Skin of body (tissue), 1 donor: ENCODE measurements at regions not wholly inside any gene's neighbourhood (a gene's known extent, or its start where the extent isn't known, plus 50 kb on each side); places are given as distances from the start of the nearest gene placed in this dataset.

ENCODE experiments used
- DNase-seq: peaks from one replicate; lab custom pipeline; 2025; lab: John Stamatoyannopoulos, UW

- DNase-seq = no peak
Measured at GRCh38 chr2:125855204-125855603, 800.8 kb upstream of the GYPC start.

GRCh38 chr2:125857971-125858794 lies 797.8 kb upstream of the GYPC start:
- DNase-seq = no peak

DNA sequence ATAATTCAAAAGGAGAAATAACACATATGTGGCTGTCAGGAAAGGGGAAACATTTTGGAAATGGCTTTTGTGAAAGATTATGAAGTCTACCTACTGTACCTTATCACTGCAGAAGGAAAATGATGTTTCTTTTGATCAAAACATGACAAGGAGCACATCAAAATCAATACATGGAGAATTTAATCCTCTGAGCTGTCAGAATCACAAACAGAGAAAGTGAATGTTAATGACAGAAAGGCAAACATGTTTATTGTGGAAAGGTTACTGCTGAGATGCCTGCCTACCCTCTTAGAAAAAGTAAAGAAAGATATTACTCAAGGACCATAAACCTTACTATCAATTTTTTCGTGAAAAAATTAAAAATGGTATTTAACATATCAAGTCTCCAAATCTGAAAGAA lies 794.5 kb upstream of the GYPC start:
- no peak for DNase-seq

- no peak for DNase-seq
Measured at GRCh38 chr2:125867908-125868307, 788.0 kb upstream of the GYPC start.

- no peak for DNase-seq
Measured at GRCh38 chr2:125870264-125870663, 785.7 kb upstream of the GYPC start.

DNA sequence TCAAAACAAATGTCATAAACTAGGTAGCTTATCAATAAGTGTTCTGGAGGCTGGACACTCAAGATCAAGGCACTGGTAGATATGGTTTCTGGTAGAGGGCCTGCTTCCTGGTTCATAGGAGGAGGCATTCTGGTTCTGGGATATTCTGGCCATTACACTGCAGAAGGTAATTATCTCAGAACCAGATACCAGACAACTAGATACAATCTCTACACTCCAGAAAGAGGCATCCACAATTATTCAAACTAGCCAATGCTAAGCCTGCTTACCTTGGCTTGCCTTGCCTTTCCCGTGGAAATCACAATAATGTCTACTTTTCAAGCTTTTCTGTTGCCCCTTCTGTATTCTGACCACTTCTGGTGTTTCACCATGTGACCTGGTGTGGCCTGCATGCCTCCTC lies 785.2 kb upstream of the GYPC start:
- DNase-seq = no peak

DNA sequence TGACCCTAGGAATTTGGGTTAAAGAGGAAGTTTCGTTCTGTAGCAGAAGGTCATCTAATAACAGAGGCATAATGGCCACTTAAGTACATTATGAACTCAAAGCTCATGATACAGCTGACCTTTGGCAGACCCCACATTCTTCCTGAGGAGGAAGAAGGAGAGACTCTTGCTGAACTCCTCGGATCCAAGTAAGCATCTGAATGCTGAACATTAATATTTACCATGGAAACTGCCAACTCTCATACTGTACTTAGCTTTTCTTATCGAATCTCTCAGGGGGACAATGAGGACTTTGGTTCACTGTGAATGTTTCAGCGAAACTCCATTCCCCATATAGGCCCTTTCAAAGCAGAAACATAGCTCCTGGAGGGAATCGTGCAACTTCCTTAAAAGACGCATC lies 781.4 kb upstream of the GYPC start:
- no peak for DNase-seq

DNA sequence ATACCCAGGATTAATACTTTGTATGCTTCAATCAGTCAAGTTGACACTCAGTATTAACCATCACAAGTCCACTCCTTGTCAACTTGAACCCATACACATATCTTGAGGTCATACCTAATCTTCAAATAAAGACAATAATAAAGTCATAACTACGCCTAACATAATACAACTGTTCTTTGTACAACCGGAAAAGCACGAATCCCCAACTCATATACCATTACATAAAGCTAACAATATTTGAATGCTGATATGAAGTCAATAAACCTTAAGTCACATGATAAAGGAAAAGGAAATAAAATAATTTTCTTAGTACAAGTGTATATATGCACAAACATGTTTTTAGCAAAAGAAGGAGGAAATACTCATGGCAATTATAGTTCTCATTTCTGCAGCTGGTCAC lies 770.6 kb upstream of the GYPC start:
- DNase-seq = no peak

- no peak for DNase-seq
Measured at GRCh38 chr2:125886153-125886552, 769.8 kb upstream of the GYPC start.

DNA sequence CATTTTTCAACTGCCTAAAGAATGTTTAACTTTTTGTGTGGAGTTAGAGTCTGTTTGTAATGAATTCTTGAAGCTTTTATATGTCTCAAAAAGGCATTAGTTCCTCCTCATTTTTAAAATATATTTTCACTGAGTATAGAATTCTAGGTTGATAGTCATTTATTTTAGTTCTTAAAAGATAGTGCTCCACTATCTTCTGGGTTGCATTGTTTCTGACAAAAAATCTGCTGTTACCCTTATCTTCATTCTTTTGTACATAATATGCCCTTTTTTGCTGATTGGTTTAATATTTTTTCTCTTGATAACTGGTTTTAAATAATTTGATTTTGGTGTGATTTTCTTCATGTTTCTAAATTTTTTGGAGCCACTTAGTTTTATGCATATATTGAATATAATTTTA lies 754.7 kb upstream of the GYPC start:
- no peak for DNase-seq

DNA sequence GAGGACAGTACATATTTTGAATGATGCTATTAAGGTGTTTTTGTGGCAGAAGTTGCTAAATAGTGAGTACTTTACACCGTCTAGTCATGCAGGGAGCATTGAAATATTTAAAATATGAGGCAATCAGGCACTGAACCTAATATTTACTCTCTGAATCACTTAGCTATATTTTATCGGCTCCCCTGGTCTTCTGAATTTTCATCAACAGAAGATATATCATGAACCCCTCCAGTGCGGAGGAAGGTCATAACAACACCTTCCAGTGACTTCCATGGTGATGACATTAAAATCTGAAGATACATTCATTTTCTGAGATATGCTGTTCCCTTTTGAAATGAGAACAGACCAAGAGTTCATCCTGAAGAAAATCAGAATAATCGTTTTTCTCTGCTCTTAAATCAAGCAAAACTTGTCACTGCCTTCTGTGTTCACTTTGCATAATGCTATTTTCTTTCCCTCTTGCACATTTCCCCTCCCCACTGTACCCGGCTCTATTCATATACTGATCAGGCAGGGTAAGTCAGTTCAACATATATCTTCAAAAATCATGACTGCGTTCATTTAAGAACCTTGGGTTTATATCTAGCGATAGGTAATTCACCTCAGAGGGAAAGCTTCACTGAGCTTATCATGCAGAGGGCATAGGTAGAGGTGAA lies 729.9 kb upstream of the GYPC start:
- DNase-seq = no peak

DNA sequence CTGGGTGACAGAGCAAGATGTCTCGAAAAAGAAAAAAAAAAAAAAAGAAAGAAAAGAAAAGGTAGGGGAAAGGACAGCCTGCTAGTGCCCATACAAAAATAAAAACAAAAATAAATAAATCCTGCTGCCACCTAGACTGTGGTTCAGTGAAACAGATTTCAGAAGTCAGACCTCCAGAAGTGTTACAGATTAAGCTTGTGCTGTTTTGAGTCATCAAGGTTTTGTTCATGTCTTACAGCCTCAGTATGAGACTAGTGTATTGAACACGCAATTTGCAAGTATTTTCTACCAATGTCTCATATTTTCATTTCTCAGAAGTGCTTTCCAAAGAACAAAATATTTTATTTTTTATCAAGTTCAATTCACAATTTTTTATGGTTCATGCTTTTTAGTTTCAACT lies 720.4 kb upstream of the GYPC start:
- DNase-seq = no peak

- DNase-seq = no peak
Measured at GRCh38 chr2:125942585-125943424, 713.2 kb upstream of the GYPC start.

DNA sequence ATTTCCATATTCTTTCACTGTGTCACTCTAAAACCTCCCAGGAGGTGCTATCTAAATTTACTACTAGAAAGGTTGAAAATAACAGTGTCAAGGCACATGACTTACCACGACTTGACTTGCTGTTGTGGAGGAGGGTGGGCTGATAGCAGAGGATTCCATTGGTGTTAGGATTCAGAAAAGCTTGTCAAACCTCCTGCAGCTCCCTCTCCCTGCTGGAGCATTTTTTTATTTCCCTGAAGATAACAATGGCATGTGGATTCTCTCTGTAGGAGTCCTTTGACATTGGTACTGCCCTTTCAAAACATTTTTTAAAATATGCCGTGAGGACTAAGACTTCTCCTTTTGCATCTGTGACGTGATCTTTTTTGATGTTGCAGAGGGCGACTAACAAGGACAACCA lies 696.9 kb upstream of the GYPC start:
- no peak for DNase-seq

- no peak for DNase-seq
Measured at GRCh38 chr2:125961739-125962138, 694.2 kb upstream of the GYPC start.

DNA sequence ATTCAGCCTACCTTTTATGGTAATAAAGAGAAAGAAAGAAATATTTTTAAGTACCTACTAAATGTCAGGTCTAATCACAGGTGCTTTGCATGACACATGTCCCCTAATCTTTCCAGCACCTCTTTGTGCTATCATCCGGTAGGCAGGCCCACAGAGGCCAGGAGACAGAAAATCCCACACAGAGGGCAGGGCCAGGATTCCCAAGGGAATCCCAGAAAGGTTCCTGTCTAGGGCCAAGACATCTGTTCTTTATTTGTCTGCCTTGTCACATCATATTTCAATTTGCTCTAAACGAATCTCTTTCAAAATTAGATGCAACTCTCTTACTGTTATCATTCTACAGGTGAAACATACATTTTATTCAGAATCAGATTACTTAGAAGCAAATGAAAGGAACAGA lies 676.1 kb upstream of the GYPC start:
- DNase-seq = no peak

GRCh38 chr2:125983364-125983763 lies 672.6 kb upstream of the GYPC start:
- DNase-seq = no peak

DNA sequence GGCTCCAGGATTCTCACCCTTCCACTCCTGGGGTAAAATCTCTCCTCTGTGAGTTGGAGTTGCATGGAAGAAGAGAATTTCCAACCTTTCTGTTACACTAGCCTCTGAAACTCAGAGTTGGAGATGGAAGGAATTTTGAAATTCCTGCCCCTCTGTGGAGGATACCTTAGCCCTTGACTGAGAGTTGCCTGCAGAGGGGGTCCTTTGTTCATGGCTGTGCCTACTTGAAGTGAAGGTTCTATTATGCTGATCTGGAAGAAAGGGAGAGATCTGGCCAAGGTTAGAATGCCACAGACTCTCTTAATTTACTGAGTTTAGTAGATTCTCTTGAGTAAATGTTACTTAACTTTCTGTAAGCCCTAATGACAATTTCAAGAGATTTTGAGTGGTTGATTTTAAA lies 626.6 kb upstream of the GYPC start:
- no peak for DNase-seq

- no peak for DNase-seq
Measured at GRCh38 chr2:126038861-126039260, 617.1 kb upstream of the GYPC start.

DNA sequence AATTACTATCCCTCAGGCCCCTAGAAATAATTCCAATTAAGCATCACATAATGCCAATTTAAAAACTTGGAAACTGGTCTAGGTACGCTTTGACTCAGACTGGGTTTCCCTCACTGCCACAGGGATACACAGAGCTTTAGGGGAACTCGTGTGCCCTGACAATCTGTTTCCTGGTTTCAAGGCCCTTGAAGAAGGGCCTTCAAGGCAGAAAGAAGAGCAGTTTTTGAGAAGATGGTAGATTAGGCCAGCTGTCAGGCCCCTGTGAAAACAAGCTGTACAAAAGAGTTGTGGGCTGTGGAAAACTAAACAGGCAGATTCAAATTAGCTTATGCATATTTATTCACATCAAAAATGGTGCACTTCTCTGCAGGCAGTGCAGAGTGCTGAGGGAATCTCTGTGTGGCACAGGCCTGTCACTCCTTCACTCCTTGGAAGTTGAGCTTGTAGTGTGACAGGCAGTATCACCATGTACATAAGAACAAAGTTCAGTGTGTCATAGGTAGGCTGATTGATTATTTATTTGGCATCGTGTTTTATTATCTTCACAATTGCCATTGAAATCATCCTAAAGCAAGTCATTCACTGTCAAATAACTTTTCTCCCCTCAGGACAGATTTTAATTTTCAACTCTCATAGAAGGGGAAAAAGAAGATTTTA lies 614.4 kb upstream of the GYPC start:
- DNase-seq = no peak

DNA sequence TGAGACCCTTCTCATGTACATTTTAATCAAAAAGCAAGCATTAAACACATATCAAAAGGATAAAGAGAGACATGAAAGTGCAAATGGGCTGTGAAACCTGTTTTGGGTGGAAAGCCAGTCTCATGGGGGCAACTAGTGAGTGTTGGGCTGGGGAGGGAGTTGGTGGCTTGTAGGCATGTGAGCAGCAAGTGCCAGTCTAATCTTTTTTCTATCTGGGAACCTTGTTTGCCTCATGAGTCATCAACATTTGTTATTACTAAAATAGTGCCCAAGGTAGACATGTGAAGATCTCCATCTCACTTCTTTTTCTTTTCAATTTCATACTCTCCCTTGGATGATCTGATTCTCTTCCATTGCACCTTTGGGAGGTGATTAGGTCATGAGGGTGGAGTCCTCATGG lies 613.9 kb upstream of the GYPC start:
- no peak for DNase-seq

DNA sequence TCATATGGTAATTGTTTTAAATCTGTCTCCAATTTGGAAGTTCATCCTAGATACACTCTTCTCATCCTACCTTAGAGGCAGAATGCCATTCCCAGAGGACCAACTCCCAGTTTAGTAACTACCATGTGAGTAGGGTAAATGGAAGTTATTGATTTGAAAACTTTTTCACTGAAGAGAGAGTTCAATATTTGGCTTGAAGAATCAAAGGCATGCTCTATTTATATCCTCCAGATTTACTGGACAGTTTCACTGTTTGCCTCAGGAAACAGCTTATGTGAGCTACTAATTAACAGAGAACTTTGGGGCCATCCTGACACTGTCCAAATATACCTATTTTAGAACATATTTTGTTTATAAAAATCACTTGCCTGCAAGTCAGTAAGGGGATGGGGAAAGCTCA lies 607.2 kb upstream of the GYPC start:
- DNase-seq = no peak
